ENCODE measurements at regions not wholly inside any gene's neighbourhood (a gene's known extent, or its start where the extent isn't known, plus 50 kb on each side); places are given as distances from the start of the nearest gene placed in this dataset.

DNA sequence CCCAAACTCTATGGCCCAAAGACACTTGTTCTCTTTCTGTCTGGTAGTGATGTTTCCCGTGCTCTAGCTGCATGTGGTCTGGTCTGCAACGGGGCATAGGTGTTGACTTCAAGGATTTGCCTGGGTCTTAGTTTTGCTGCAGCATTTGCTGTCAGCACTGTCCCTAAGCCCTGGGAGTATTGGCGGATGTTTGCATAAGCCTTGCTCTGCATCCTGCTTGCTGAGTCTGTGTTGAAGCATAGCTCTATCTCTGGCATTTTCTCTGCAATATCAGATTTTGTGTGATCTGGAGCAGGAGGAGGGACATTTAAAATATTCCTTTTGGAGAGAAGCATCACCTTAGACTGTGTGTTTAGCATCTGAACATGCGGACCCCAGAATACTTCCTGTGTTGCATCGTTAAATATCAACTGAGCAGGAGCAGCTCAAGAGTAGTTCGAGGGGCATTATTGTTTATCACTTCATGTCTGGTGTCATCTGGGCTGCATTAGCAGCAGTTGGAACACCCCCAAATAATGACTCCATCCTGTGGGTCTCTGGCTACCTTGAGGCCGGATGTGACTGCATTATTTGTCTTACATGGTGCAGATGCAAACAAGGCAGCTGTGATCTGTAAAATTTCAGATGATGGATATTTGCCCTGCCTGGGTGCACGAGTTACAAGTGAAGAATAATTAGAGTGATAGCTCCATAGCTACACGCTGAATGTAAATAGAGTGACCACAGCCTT is 231.7 kb downstream of the TRIB2 start:
- TF ChIP-seq EZH2 (IDR thresholded peaks at IDR 0.05; ENCODE audit: low read length) (no peak), CTCF (optimal IDR thresholded peaks at IDR 0.05 in 1 of 3, IDR thresholded peaks at IDR 0.05 in 1 of 3, conservative IDR thresholded peaks at IDR 0.05 in 1 of 3; ENCODE audit: extremely low read depth in 1 of 3, insufficient read depth in 2 of 3, low read length in 3 of 3) (no peak)
- Histone ChIP-seq H2AFZ (ENCODE audit: control insufficient read depth, low read length) (no peak overlapping the region), H3K4me1 (ENCODE audit: control insufficient read depth, extremely low read depth, insufficient read depth, low read length) (peaks cover 21% of the 10 kb centered on the region), H3K79me2 (ENCODE audit: control insufficient read depth, insufficient read depth, low read length) (no peaks in the 10 kb centered on the region), H3K9me3 (ENCODE audit: control insufficient read depth, low read depth, low read length) (no peaks in the 10 kb centered on the region), H3K27ac (ENCODE audit: control insufficient read depth, insufficient read depth, low read length) (no peak overlapping the region), H4K20me1 (ENCODE audit: control insufficient read depth, extremely low read depth, insufficient read depth, low read length) (no peaks in the 10 kb centered on the region), H3K27me3 (ENCODE audit: control insufficient read depth, extremely low read depth, insufficient read depth, low read length) (no peaks in the 10 kb centered on the region), H3K4me2 (ENCODE audit: control insufficient read depth, extremely low read depth, insufficient read depth, low read depth, low read length) (no peak overlapping the region), H3K4me3 (ENCODE audit: control insufficient read depth in 2 of 3, extremely low read depth in 1 of 3, insufficient read depth in 2 of 3, low read depth in 1 of 3, low read length in 3 of 3) (no peak overlapping the region), H3K9me1 (ENCODE audit: control insufficient read depth, extremely low read depth, insufficient read depth, low read length) (no peaks in the 10 kb centered on the region), H3K36me3 (ENCODE audit: control insufficient read depth in 2 of 2, extremely low read depth in 1 of 2, insufficient read depth in 2 of 2, low read length in 2 of 2) (no peaks in the 10 kb centered on the region), H3K9ac (ENCODE audit: control insufficient read depth, extremely low read depth, insufficient read depth, low read length) (no peak overlapping the region)
- DNase-seq (ENCODE audit: low read depth, low spot score) (no peak), FAIRE-seq (peak; percentile 13)
- dilution Hi-C loops (cut with MboI; ENCODE audit: extremely low pct_ligation_motif_present, low sequenced_read_pairs), result no loop called here

- no peak overlapping the region for H3K27ac ChIP-seq (ENCODE audit: control insufficient read depth, insufficient read depth, low read length)
- peaks cover 21% of the 10 kb centered on the region for H3K4me1 ChIP-seq (ENCODE audit: control insufficient read depth, extremely low read depth, insufficient read depth, low read length)
- H3K9ac ChIP-seq (ENCODE audit: control insufficient read depth, extremely low read depth, insufficient read depth, low read length), result no peak overlapping the region
- FAIRE-seq, result no peak
- no peak overlapping the region for H2AFZ ChIP-seq (ENCODE audit: control insufficient read depth, low read length)
- no peak for DNase-seq (ENCODE audit: low read depth, low spot score)
- no peaks in the 10 kb centered on the region for H3K9me1 ChIP-seq (ENCODE audit: control insufficient read depth, extremely low read depth, insufficient read depth, low read length)
- TF ChIP-seq EZH2 (IDR thresholded peaks at IDR 0.05; ENCODE audit: low read length), result no peak
- TF ChIP-seq CTCF (optimal IDR thresholded peaks at IDR 0.05 in 1 of 3, IDR thresholded peaks at IDR 0.05 in 1 of 3, conservative IDR thresholded peaks at IDR 0.05 in 1 of 3; ENCODE audit: extremely low read depth in 1 of 3, insufficient read depth in 2 of 3, low read length in 3 of 3), result no peak
- H3K36me3 ChIP-seq (ENCODE audit: control insufficient read depth in 2 of 2, extremely low read depth in 1 of 2, insufficient read depth in 2 of 2, low read length in 2 of 2), result no peaks in the 10 kb centered on the region
- no peak overlapping the region for H3K4me2 ChIP-seq (ENCODE audit: control insufficient read depth, extremely low read depth, insufficient read depth, low read depth, low read length)
- no peaks in the 10 kb centered on the region for H4K20me1 ChIP-seq (ENCODE audit: control insufficient read depth, extremely low read depth, insufficient read depth, low read length)
- dilution Hi-C loops (cut with MboI; ENCODE audit: extremely low pct_ligation_motif_present, low sequenced_read_pairs), result no loop called here
- no peaks in the 10 kb centered on the region for H3K27me3 ChIP-seq (ENCODE audit: control insufficient read depth, extremely low read depth, insufficient read depth, low read length)
- H3K9me3 ChIP-seq (ENCODE audit: control insufficient read depth, low read depth, low read length), result no peaks in the 10 kb centered on the region
- no peaks in the 10 kb centered on the region for H3K79me2 ChIP-seq (ENCODE audit: control insufficient read depth, insufficient read depth, low read length)
- no peak overlapping the region for H3K4me3 ChIP-seq (ENCODE audit: control insufficient read depth in 2 of 3, extremely low read depth in 1 of 3, insufficient read depth in 2 of 3, low read depth in 1 of 3, low read length in 3 of 3)
Measured at GRCh38 chr2:12948961-12949353, 232.2 kb downstream of the TRIB2 start.
